ENCODE measurements at regions not wholly inside any gene's neighbourhood (a gene's known extent, or its start where the extent isn't known, plus 50 kb on each side); places are given as distances from the start of the nearest gene placed in this dataset.

DNA sequence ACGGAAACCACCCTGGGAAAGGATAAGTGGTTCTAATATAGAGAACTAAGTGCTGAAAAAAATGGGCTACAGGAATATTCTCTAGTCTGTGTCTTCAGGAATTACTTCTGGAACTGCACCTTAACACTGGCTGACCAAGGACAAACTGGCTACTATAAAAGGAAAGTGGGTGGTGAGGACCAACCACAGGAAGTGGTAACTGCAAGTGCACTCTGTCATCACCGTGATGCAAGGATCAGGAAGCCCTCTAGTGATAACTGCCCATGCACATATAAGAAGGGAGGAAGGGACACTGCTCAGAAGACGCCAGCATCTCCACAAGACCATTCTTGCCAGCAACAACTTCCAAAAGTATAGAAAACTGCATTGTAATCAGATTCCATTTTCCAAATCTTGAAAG, 424.4 kb upstream of the RGPD4 start:
- no peak for ATAC-seq
- intact Hi-C loops (cut with micrococcal nuclease): no loop called here
- no peak for DNase-seq

GRCh38 chr2:107405261-107405660, 421.4 kb upstream of the RGPD4 start:
- no peak for ATAC-seq
- intact Hi-C loops (cut with micrococcal nuclease): no loop called here
- DNase-seq: no peak

DNA sequence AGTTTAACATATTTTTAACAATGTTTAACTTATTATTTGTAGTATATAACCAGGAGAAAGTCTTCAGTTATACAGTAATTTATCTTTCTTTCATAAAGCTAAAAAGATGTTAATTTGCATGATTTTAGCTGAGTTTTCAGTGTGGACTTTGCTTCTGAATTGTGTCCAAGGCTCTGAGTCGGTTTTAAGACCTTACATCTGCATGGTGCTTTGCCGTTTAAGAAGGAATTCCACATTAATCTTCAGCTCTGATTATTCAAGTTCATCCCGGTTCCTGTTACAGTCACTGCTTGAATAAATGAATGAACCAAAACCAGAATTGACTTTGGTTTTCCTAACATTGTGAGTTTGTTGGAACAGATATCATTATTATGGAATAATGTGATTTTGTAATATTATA, 419.7 kb upstream of the RGPD4 start:
- intact Hi-C loops (cut with micrococcal nuclease): no loop called here

GRCh38 chr2:107407974-107408373, 418.7 kb upstream of the RGPD4 start:
- intact Hi-C loops (cut with micrococcal nuclease): no loop called here
- ATAC-seq: no peak
- no peak for DNase-seq

More for the DNA sequence above, 419.7 kb upstream of the RGPD4 start:
- no peak for ATAC-seq
- DNase-seq: no peak

GRCh38 chr2:107411267-107411666, 415.4 kb upstream of the RGPD4 start:
- ATAC-seq (no peak), DNase-seq (no peak)
- intact Hi-C loops (cut with micrococcal nuclease): no loop called here

GRCh38 chr2:107412209-107412904, 414.3 kb upstream of the RGPD4 start:
- DNase-seq (no peak), ATAC-seq (no peak)
- intact Hi-C loops (cut with micrococcal nuclease): no loop called here

GRCh38 chr2:107412981-107413380, 413.7 kb upstream of the RGPD4 start:
- ATAC-seq: no peak
- intact Hi-C loops (cut with micrococcal nuclease): no loop called here
- DNase-seq: no peak

DNA sequence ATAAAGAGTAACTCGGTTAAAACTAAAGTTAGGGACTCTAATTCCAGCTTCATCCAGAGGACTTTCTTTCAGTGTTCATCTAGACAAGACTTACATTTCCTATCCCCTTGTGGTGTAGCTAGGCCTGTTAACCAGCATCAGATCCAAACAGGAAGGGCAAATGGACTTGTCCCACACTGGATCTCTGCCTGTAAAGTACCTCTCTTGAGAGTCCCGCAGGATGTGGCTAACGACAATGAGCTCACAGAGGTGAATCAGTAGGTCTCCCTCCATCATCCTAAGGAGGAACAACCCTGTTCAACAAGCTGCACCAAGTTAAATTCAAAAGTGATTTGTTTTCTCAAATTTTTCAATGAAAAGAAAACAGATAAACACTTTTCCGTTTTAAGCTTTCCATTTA, 412.3 kb upstream of the RGPD4 start:
- intact Hi-C loops (cut with micrococcal nuclease): no loop called here
- DNase-seq: no peak
- ATAC-seq: no peak

DNA sequence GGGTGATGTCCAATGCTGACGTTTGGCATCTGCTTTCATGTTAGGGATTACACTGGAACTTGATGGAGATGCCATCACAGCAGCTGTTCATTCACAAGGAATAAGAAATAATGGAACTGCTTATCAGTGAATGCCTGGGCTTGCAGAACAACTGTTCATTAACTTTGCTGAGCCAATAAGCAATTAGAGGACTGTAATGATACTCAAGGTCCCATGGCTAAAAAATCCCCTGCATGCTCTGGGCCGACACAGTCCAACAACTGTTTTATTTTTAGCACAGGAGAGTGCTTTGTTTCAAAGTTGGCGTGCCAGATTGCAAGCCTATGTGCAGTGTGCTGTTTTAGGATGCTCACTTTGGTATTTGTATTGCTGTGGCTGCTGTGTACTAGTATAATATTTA, 408.0 kb upstream of the RGPD4 start:
- ATAC-seq (peak; percentile 96), DNase-seq (no peak)
- intact Hi-C loops (cut with micrococcal nuclease): no loop called here

- DNase-seq: no peak
- ATAC-seq: peak; percentile 48
Observed at GRCh38 chr2:107419191-107419590, 407.5 kb upstream of the RGPD4 start.

GRCh38 chr2:107428781-107429180, 397.9 kb upstream of the RGPD4 start:
- intact Hi-C loops (cut with micrococcal nuclease): no loop called here
- DNase-seq (no peak), ATAC-seq (no peak)

More at GRCh38 chr2:107419191-107419590, 407.5 kb upstream of the RGPD4 start:
- intact Hi-C loops (cut with micrococcal nuclease): no loop called here

- ATAC-seq (no peak), DNase-seq (no peak)
- intact Hi-C loops (cut with micrococcal nuclease): no loop called here
Observed at GRCh38 chr2:107430006-107430405, 396.7 kb upstream of the RGPD4 start.

GRCh38 chr2:107430596-107431266, 396.0 kb upstream of the RGPD4 start:
- ATAC-seq: no peak
- intact Hi-C loops (cut with micrococcal nuclease): no loop called here
- no peak for DNase-seq

DNA sequence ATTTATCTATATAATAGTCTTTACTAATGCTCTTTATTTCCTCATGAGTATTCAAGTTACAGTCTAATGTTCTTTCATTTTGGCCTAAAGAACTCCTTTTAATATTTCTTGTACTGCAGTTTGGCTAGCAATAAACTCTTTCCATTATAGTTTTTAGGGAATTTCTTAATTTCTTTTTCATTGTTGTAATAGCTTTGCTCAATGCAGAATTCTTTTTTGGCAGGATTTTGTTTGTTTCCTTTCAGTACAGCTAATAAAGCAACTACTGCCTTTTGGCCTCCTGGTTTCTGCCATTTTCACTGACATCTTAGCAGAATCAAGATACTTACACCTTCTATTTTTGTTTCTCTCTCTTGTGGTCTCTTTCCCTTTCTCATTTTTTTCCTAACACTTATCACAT, 390.4 kb upstream of the RGPD4 start:
- DNase-seq (no peak), ATAC-seq (no peak)
- intact Hi-C loops (cut with micrococcal nuclease): no loop called here

GRCh38 chr2:107437265-107437664, 389.4 kb upstream of the RGPD4 start:
- ATAC-seq (no peak), DNase-seq (no peak)
- intact Hi-C loops (cut with micrococcal nuclease): no loop called here

DNA sequence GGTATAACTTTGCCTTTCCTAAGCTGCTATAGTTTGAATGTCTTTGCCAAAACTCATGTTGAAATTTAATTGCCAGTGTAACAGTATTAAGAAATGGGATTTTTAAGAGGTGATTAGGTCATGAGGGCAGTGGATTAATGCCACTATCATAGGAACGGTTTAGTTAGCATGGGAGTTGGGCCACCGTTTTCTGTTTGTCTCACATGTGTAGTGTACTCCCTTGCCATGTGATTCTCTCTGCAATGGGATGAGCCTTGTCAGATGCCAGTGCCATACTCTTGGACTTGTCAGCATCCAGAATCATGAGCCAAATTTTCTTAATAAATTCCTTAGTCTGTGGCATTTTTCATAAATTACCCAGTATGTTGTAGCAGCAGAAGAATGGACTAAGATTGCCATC, 388.9 kb upstream of the RGPD4 start:
- no peak for DNase-seq
- intact Hi-C loops (cut with micrococcal nuclease): no loop called here
- ATAC-seq: no peak

DNA sequence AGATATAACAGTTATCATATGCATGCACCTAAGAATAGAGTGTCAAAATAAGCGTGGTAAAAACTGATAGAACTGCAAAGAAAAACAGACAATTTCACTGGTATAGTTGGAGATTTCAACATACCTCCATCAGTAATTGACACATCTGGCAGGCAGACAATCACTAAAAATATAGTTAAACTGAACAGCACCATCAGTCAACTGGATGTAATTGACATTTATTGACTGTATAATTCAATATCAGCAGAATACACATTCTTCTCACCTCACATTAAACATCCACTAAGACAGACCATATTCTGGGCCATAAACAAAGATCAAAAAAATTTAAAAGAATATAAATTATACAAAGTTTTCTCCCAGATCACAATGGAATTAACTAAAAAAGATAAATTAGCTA, 378.5 kb upstream of the RGPD4 start:
- no peak for ATAC-seq
- intact Hi-C loops (cut with micrococcal nuclease): no loop called here
- no peak for DNase-seq

DNA sequence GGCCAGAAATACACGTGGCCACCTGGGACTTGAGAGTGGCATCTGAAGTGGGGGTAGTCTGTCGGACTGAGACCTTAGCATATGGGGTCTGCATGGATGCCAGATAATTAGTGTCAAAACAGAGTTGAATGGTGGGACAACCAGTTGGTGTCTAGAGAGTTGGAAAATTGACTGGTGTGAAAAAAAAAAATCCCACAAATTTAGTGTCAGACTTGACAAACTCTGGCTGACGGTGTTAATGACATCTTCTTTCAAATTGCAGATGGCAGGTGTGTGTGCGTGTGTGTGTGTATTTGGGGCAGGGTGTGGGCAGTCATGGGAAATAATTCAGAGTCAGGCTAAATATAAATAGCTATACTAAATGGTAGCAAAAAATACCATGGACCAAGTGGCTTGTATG, 365.4 kb upstream of the RGPD4 start:
- intact Hi-C loops (cut with micrococcal nuclease): no loop called here
- ATAC-seq (no peak), DNase-seq (no peak)

DNA sequence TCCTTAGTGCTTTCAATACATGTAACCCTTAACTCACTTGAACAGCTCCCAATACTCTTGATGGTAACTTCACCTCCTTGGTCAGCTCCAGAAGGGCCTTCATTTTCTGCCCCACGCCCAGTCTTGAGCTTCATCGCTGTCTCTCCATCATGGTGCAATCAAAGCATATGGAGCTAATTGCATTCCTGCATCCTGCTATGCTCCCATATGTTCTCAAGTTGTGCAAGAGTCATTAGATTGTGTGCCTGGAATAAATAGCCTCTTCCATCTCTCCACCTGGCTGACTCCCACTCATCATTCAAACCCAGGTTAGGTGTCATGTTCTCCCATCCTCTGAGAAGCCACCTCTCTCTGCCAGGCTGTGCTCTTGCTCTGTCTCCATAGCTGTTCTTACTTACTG, 364.5 kb upstream of the RGPD4 start:
- no peak for ATAC-seq

GRCh38 chr2:107466241-107466640, 360.5 kb upstream of the RGPD4 start:
- intact Hi-C loops (cut with micrococcal nuclease): no loop called here
- DNase-seq: no peak
- no peak for ATAC-seq

More for the DNA sequence above, 364.5 kb upstream of the RGPD4 start:
- intact Hi-C loops (cut with micrococcal nuclease): no loop called here
- DNase-seq: no peak

All from left ventricle myocardium superior (tissue), 1 donor.